HG02943 (cell line): ENCODE measurements at regions not wholly inside any gene's neighbourhood (a gene's known extent, or its start where the extent isn't known, plus 50 kb on each side); places are given as distances from the start of the nearest gene placed in this dataset.
A peak's percentile ranks its signal among the peaks of the same experiment; 100 is the strongest.
"Not testable (repeated sequence)": the region's sequence is repeated elsewhere in the genome, so short reads cannot be mapped to it uniquely, and the experiment has no call there.

Experiments
- ATAC-seq: cut with Tn5 transposase; IDR thresholded peaks from one replicate; pipeline ENCODE4 v1.9.1; 2021; ENCODE audit warnings: mild to moderate bottlenecking, low read depth, moderate library complexity; ENCODE audit not compliant: unreplicated experiment

GRCh38 chr14:105705512-105705861 is 179.1 kb downstream of the TMEM121 start:
- not testable (repeated sequence) for ATAC-seq

- ATAC-seq: peak; percentile 58
Measured at GRCh38 chr14:105705862-105706700, 179.7 kb downstream of the TMEM121 start.

- ATAC-seq: not testable (repeated sequence)
Measured at GRCh38 chr14:105706701-105707019, 180.3 kb downstream of the TMEM121 start.

GRCh38 chr14:105707099-105707498 is 180.7 kb downstream of the TMEM121 start:
- ATAC-seq: not testable (repeated sequence)

GRCh38 chr14:105707723-105708151 is 181.4 kb downstream of the TMEM121 start:
- not testable (repeated sequence) for ATAC-seq

GRCh38 chr14:105708251-105709134 is 182.1 kb downstream of the TMEM121 start:
- not testable (repeated sequence) for ATAC-seq

- ATAC-seq: no peak
Measured at GRCh38 chr14:105709281-105710118, 183.1 kb downstream of the TMEM121 start.

- ATAC-seq: no peak
Measured at GRCh38 chr14:105710119-105711043, 184.0 kb downstream of the TMEM121 start.

GRCh38 chr14:105711044-105711620 is 184.7 kb downstream of the TMEM121 start:
- ATAC-seq: no peak

GRCh38 chr14:105711841-105712460 is 185.6 kb downstream of the TMEM121 start:
- ATAC-seq: no peak

- ATAC-seq: not testable (repeated sequence)
Measured at GRCh38 chr14:105712670-105713069, 186.3 kb downstream of the TMEM121 start.

GRCh38 chr14:105713160-105713559 is 186.8 kb downstream of the TMEM121 start:
- not testable (repeated sequence) for ATAC-seq

- not testable (repeated sequence) for ATAC-seq
Measured at GRCh38 chr14:105713836-105714235, 187.5 kb downstream of the TMEM121 start.

- ATAC-seq: not testable (repeated sequence)
Measured at GRCh38 chr14:105718787-105719186, 192.4 kb downstream of the TMEM121 start.

- ATAC-seq: not testable (repeated sequence)
Measured at GRCh38 chr14:105720106-105720505, 193.7 kb downstream of the TMEM121 start.

- not testable (repeated sequence) for ATAC-seq
Measured at GRCh38 chr14:105720852-105721601, 194.6 kb downstream of the TMEM121 start.

- not testable (repeated sequence) for ATAC-seq
Measured at GRCh38 chr14:105721602-105721970, 195.2 kb downstream of the TMEM121 start.
